Epithelial cell of esophagus (primary cell): ENCODE measurements at regions not wholly inside any gene's neighbourhood (a gene's known extent, or its start where the extent isn't known, plus 50 kb on each side); places are given as distances from the start of the nearest gene placed in this dataset.

Experiments
- DNase-seq: peaks from one replicate; pipeline ENCODE4 v3.0.0; 2010; ENCODE audit warnings: low read depth
- H3K4me3 ChIP-seq: 2 replicates; pipeline ENCODE4 v1.5.1; 2011; ENCODE audit warnings: mild to moderate bottlenecking, low read length, control low read depth
- CTCF ChIP-seq: IDR thresholded peaks from 2 replicates; pipeline ENCODE4 v1.5.1; 2011; ENCODE audit warnings: low read depth, mild to moderate bottlenecking, low read length, control low read depth, inconsistent platforms; ENCODE audit not compliant: insufficient read depth; ENCODE audit errors: missing control alignments

- DNase-seq = no peak
- no peak overlapping the region for H3K4me3 ChIP-seq
- no peak for TF ChIP-seq CTCF
Observed at GRCh38 chr22:27335102-27335660, 466.4 kb downstream of the MN1 start.

- H3K4me3 ChIP-seq = no peak overlapping the region
- no peak for TF ChIP-seq CTCF
- DNase-seq = peak; percentile 93
Observed at GRCh38 chr22:27336151-27337090, 465.1 kb downstream of the MN1 start.

- no peak overlapping the region for H3K4me3 ChIP-seq
- no peak for DNase-seq
- TF ChIP-seq CTCF = no peak
Observed at GRCh38 chr22:27337676-27338075, 463.9 kb downstream of the MN1 start.

GRCh38 chr22:27340047-27340446 lies 461.5 kb downstream of the MN1 start:
- TF ChIP-seq CTCF = no peak
- no peak for DNase-seq
- no peak overlapping the region for H3K4me3 ChIP-seq

GRCh38 chr22:27344546-27344945 lies 457.0 kb downstream of the MN1 start:
- no peak overlapping the region for H3K4me3 ChIP-seq
- no peak for TF ChIP-seq CTCF
- no peak for DNase-seq

GRCh38 chr22:27345691-27346090 lies 455.9 kb downstream of the MN1 start:
- no peak for DNase-seq
- H3K4me3 ChIP-seq = no peak overlapping the region
- TF ChIP-seq CTCF = no peak

GRCh38 chr22:27347951-27348350 lies 453.6 kb downstream of the MN1 start:
- no peak for TF ChIP-seq CTCF
- no peak for DNase-seq
- no peak overlapping the region for H3K4me3 ChIP-seq
